ENCODE measurements at regions not wholly inside any gene's neighbourhood (a gene's known extent, or its start where the extent isn't known, plus 50 kb on each side); places are given as distances from the start of the nearest gene placed in this dataset.

GRCh38 chr13:72293206-72293605, 426.2 kb upstream of the DACH1 start:
- DNase-seq (ENCODE audit: low spot score), result no peak
- in situ Hi-C loops (cut with MboI; ENCODE audit: low pct_unique_long_range_greater_than_20kb, low sequenced_read_pairs, unreplicated experiment), result no loop called here
- TF ChIP-seq CTCF (IDR thresholded peaks at IDR 0.05; ENCODE audit: extremely low read depth, insufficient read depth, missing control alignments), result no peak

GRCh38 chr13:72290962-72291681, 424.1 kb upstream of the DACH1 start:
- in situ Hi-C loops (cut with MboI; ENCODE audit: low pct_unique_long_range_greater_than_20kb, low sequenced_read_pairs, unreplicated experiment), result no loop called here
- DNase-seq (ENCODE audit: low spot score), result no peak

GRCh38 chr13:72286421-72286820, 419.4 kb upstream of the DACH1 start:
- TF ChIP-seq CTCF (IDR thresholded peaks at IDR 0.05; ENCODE audit: extremely low read depth, insufficient read depth, missing control alignments), result no peak
- in situ Hi-C loops (cut with MboI; ENCODE audit: low pct_unique_long_range_greater_than_20kb, low sequenced_read_pairs, unreplicated experiment), result no loop called here
- no peak for DNase-seq (ENCODE audit: low spot score)

More at GRCh38 chr13:72290962-72291681, 424.1 kb upstream of the DACH1 start:
- no peak for TF ChIP-seq CTCF (IDR thresholded peaks at IDR 0.05; ENCODE audit: extremely low read depth, insufficient read depth, missing control alignments)

- no peak for TF ChIP-seq CTCF (IDR thresholded peaks at IDR 0.05; ENCODE audit: extremely low read depth, insufficient read depth, missing control alignments)
- no peak for DNase-seq (ENCODE audit: low spot score)
- in situ Hi-C loops (cut with MboI; ENCODE audit: low pct_unique_long_range_greater_than_20kb, low sequenced_read_pairs, unreplicated experiment), result no loop called here
Observed at GRCh38 chr13:72284791-72285190, 417.8 kb upstream of the DACH1 start.

GRCh38 chr13:72261732-72262131, 394.7 kb upstream of the DACH1 start:
- no peak for TF ChIP-seq CTCF (IDR thresholded peaks at IDR 0.05; ENCODE audit: extremely low read depth, insufficient read depth, missing control alignments)
- in situ Hi-C loops (cut with MboI; ENCODE audit: low pct_unique_long_range_greater_than_20kb, low sequenced_read_pairs, unreplicated experiment), result no loop called here
- DNase-seq (ENCODE audit: low spot score), result no peak

- DNase-seq (ENCODE audit: low spot score), result no peak
- in situ Hi-C loops (cut with MboI; ENCODE audit: low pct_unique_long_range_greater_than_20kb, low sequenced_read_pairs, unreplicated experiment), result no loop called here
- TF ChIP-seq CTCF (IDR thresholded peaks at IDR 0.05; ENCODE audit: extremely low read depth, insufficient read depth, missing control alignments), result no peak
Observed at GRCh38 chr13:72259528-72259927, 392.5 kb upstream of the DACH1 start.
